Inferior parietal cortex (tissue), 1 donor: ENCODE measurements at regions not wholly inside any gene's neighbourhood (a gene's known extent, or its start where the extent isn't known, plus 50 kb on each side); places are given as distances from the start of the nearest gene placed in this dataset.
"Not testable (repeated sequence)": the region's sequence is repeated elsewhere in the genome, so short reads cannot be mapped to it uniquely, and the experiment has no call there.

ENCODE experiments used
- DNase-seq: peaks from one replicate; pipeline ENCODE4 v3.0.0-alpha.2; 2016; ENCODE audit errors: extremely low spot score

GRCh38 chr5:145463634-145464033 lies 371.5 kb downstream of the PRELID2 start:
- DNase-seq, result no peak

- DNase-seq, result no peak
These were observed 372.6 kb downstream of the PRELID2 start for GRCh38 chr5:145462525-145462924.

GRCh38 chr5:145450286-145450885 lies 384.8 kb downstream of the PRELID2 start:
- DNase-seq, result peak; percentile 24

GRCh38 chr5:145449794-145450193 lies 385.3 kb downstream of the PRELID2 start:
- no peak for DNase-seq

GRCh38 chr5:145446875-145447274 lies 388.3 kb downstream of the PRELID2 start:
- not testable (repeated sequence) for DNase-seq

- no peak for DNase-seq
These were observed 388.7 kb downstream of the PRELID2 start for GRCh38 chr5:145446412-145446811.

GRCh38 chr5:145445027-145445426 lies 390.1 kb downstream of the PRELID2 start:
- DNase-seq, result no peak

- no peak for DNase-seq
These were observed 391.2 kb downstream of the PRELID2 start for GRCh38 chr5:145443964-145444363.

GRCh38 chr5:145443366-145443765 lies 391.8 kb downstream of the PRELID2 start:
- DNase-seq, result no peak

GRCh38 chr5:145442661-145443060 lies 392.5 kb downstream of the PRELID2 start:
- DNase-seq, result not testable (repeated sequence)

GRCh38 chr5:145441228-145441627 lies 393.9 kb downstream of the PRELID2 start:
- no peak for DNase-seq

- no peak for DNase-seq
These were observed 397.5 kb downstream of the PRELID2 start for GRCh38 chr5:145437627-145438026.

- no peak for DNase-seq
These were observed 402.1 kb downstream of the PRELID2 start for GRCh38 chr5:145433077-145433476.

- no peak for DNase-seq
These were observed 406.0 kb downstream of the PRELID2 start for GRCh38 chr5:145429170-145429569.

GRCh38 chr5:145408048-145408341 lies 427.1 kb downstream of the PRELID2 start:
- no peak for DNase-seq

- no peak for DNase-seq
These were observed 427.7 kb downstream of the PRELID2 start for GRCh38 chr5:145407300-145408047.

- DNase-seq, result no peak
These were observed 431.1 kb downstream of the PRELID2 start for GRCh38 chr5:145403992-145404391.

GRCh38 chr5:145396888-145397287 lies 438.3 kb downstream of the PRELID2 start:
- DNase-seq, result no peak

- not testable (repeated sequence) for DNase-seq
These were observed 440.0 kb downstream of the PRELID2 start for GRCh38 chr5:145395151-145395550.

GRCh38 chr5:145393426-145393825 lies 441.7 kb downstream of the PRELID2 start:
- no peak for DNase-seq

GRCh38 chr5:145389047-145389446 lies 446.1 kb downstream of the PRELID2 start:
- no peak for DNase-seq

GRCh38 chr5:145385276-145385675 lies 449.9 kb downstream of the PRELID2 start:
- no peak for DNase-seq

- no peak for DNase-seq
These were observed 456.9 kb downstream of the PRELID2 start for GRCh38 chr5:145378226-145378625.

GRCh38 chr5:145375521-145375920 lies 459.6 kb downstream of the PRELID2 start:
- DNase-seq, result no peak
